GM13977 (cell line): ENCODE measurements at regions not wholly inside any gene's neighbourhood (a gene's known extent, or its start where the extent isn't known, plus 50 kb on each side); places are given as distances from the start of the nearest gene placed in this dataset.

Experiments
- DNase-seq: peaks from one replicate; pipeline ENCODE4 v3.0.0; 2012; ENCODE audit warnings: low spot score
- in situ Hi-C: fragments of 300-500 bp; cut with MboI; formaldehyde crosslinking; loops from one replicate; pipeline ENCODE4 v1.12.0; 2022; ENCODE audit warnings: low sequenced_read_pairs, low pct_unique_long_range_greater_than_20kb, mixed read lengths, inconsistent platforms; ENCODE audit not compliant: unreplicated experiment
- TF ChIP-seq, protein P1 (sequence below): IDR thresholded peaks from 2 replicates; pipeline ENCODE4 v1.5.1; 2012; ENCODE audit warnings: mild to moderate bottlenecking, control low read depth; ENCODE audit not compliant: insufficient read depth; ENCODE audit errors: extremely low read depth, missing control alignments

DNA sequence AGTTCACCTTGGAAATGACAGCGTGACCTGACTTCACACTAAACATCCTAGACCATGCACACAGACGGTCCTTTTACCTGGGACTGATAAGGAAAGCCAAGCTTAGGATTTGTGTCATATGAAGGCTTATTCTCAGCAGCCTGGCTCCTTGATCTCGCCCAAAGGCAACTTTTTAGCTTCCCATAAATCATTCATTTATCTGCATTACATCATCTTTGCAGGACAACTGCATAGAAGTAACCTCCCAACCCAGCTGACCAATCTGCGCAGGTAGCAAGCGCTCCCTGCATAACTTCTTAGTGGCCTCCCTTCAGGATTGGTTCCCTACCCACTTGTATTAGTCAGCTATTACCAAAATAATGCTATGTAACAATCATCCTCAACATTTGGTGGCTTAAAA, 389.9 kb upstream of the PROK2 start:
- in situ Hi-C loops = loop anchor here (10.0 kb wide), 1 partner anchor 270 kb away; the partner anchor contains the start of gene RYBP
- TF ChIP-seq, protein P1, sequence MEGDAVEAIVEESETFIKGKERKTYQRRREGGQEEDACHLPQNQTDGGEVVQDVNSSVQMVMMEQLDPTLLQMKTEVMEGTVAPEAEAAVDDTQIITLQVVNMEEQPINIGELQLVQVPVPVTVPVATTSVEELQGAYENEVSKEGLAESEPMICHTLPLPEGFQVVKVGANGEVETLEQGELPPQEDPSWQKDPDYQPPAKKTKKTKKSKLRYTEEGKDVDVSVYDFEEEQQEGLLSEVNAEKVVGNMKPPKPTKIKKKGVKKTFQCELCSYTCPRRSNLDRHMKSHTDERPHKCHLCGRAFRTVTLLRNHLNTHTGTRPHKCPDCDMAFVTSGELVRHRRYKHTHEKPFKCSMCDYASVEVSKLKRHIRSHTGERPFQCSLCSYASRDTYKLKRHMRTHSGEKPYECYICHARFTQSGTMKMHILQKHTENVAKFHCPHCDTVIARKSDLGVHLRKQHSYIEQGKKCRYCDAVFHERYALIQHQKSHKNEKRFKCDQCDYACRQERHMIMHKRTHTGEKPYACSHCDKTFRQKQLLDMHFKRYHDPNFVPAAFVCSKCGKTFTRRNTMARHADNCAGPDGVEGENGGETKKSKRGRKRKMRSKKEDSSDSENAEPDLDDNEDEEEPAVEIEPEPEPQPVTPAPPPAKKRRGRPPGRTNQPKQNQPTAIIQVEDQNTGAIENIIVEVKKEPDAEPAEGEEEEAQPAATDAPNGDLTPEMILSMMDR = no peak
- no peak for DNase-seq

DNA sequence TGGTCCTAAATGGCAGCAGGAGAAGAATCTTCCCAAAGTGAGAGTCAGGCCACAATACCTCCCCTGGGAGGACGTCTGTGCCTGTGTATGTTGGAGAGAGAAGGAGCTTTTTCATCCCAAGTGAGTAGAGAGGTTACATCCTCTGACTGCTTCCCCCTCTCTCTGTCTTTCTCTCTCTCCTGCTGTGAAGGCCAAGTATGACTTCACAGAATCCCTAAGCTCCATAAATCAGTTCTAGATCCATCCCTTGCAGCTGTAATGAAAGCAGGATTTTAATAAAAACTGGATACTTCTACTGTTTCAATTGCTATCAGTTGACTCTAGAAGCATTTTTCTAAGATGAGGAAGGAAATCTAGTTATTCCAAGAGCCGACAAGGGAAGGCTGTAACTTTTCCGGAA, 389.1 kb upstream of the PROK2 start:
- TF ChIP-seq, protein P1 = no peak
- in situ Hi-C loops = loop anchor here (10.0 kb wide), 1 partner anchor 271 kb away; the partner anchor contains the start of gene RYBP
- DNase-seq = no peak

DNA sequence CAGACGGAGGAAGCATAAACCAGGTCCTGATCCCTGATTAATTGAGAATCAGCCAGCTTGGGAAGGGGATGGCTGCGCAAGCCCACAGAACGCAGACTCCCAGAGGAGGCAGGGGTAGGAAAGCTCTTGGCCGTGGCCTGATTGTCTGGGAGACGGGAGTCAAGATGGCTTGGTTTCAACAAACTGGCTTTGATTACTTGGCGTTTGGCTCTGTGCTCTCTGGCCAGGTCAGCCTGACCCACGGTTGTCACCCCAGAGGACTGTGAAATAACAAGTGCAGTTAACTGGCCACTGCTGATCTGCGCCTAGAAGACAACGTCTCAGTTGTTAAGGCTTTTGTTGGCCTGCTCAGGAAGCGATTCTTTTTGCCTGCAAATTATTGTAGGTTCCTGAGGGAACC, 387.0 kb upstream of the PROK2 start:
- in situ Hi-C loops = loop anchor here (10.0 kb wide), 1 partner anchor 273 kb away; the partner anchor contains the start of gene RYBP
- TF ChIP-seq, protein P1 = no peak
- DNase-seq = no peak

DNA sequence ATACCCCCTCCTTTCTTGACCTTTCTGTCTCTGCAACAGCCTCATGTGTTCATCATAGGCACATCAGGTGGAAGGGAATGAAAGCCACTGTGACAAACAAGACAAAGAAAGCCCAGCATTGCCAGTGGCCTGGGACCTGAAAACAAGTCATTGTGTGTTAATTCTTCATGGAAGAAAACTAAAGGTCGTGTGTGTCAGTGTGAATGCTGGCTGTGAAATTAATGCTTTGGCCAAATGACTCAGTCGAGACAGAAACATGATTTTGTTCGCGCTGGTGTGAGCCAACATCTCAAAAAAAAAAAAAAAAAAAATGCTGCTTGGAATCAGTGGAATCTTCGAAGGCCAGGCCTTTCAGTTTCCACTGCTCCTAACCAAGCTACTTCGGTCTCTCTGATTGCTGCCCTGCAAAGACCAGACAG, 386.5 kb upstream of the PROK2 start:
- no peak for DNase-seq
- in situ Hi-C loops = loop anchor here (10.0 kb wide), 1 partner anchor 273 kb away; the partner anchor contains the start of gene RYBP
- TF ChIP-seq, protein P1 = no peak

DNA sequence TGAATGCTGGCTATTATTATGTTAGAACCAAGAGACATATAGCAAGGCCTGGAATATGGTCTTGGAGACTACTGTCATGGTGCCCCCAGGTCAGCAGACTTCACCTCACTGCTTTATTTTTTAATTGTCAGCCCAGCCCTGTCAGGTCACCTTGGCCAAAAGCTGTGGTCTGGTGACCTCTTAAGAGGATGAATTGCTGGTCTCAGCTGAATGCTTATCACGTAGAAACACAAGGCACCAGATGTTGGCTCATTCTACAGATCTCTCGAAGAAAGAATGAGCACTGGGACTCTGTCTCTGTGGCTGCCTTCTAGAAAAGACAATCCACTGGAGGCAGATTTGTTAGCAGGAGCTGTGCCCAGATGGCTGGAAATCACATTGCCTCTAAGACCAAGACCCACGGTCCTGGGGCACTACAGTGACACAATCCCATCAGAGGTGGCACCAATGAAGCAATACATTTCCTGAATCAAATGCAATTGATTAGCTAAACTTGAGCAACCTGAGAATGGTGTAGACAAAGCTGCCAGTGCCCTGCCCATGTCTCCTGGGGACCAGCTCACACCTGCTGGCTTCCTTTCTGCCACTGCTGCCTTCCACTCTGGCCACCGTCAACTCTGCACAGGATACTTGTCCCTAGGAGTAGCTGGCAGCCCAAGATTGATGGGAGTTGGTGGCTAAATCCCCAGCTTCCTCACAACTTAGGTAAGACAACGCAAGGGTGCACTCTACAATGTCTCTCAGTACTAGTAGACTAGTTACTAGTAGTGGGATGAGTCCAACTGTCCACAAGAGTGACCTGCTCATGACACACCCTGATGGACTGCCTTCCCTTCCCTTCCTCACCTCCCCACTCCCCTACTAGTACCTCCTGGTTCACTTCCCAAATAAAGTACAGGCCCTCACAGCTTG, 384.9 kb upstream of the PROK2 start:
- TF ChIP-seq, protein P1 = no peak
- no peak for DNase-seq
- in situ Hi-C loops = loop anchor here (10.0 kb wide), 1 partner anchor 275 kb away; the partner anchor contains the start of gene RYBP

DNA sequence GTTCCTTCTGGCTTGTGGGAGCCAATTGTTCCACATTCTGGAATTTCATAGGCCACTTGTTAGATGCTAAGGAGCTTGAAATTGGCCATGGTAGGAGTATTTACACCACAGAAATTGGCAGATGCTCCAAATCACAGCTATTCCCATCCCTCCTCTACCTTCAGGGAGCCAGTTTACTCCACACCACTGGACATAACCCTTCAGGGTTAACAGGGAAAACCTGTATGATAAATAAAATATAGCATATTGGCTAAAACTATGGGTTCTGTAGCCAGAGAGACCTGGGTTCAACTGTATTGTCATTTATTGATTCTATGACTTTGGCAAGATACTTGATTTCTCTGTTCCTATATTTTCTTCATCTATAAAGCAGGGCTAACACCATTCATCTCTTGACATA, 384.2 kb upstream of the PROK2 start:
- TF ChIP-seq, protein P1 = no peak
- in situ Hi-C loops = no loop called here

More for the DNA sequence above, 384.2 kb upstream of the PROK2 start:
- DNase-seq = no peak
